ENCODE measurements at regions not wholly inside any gene's neighbourhood (a gene's known extent, or its start where the extent isn't known, plus 50 kb on each side); places are given as distances from the start of the nearest gene placed in this dataset.

- TF ChIP-seq GABPA (IDR thresholded peaks at IDR 0.05; ENCODE audit: low read depth) (no peak), CTCF (IDR thresholded peaks at IDR 0.05; ENCODE audit: insufficient read depth, low read length) (no peak), POLR2AphosphoS5 (IDR thresholded peaks at IDR 0.05; ENCODE audit: low read depth) (no peak), REST (IDR thresholded peaks at IDR 0.05; ENCODE audit: insufficient replicate concordance, low read depth) (no peak)
Measured at GRCh38 chr3:102736288-102736974, 301.6 kb downstream of the ZPLD1 start.

Data from HL-60 (cell line).